ENCODE measurements at regions not wholly inside any gene's neighbourhood (a gene's known extent, or its start where the extent isn't known, plus 50 kb on each side); places are given as distances from the start of the nearest gene placed in this dataset.

DNA sequence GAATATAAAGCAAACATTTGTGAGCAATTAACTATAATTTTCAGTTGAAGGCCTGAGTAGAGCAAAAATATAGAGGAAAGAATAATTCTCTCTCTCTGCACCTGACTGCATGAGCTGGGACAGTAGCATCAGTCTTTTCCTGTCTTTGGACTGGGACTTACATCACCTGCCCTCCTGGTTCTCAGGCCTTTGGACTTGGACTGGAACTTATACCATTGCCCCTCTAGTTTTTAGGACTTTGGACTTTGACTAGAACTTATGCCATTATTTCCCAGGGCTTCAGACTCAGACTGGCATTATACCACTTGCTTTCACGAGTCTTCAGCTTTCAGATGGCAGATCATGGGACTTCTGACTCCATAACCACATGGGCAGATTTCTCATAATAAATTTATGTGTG is 81.0 kb upstream of the SLC25A13 start:
- no peak for DNase-seq

DNA sequence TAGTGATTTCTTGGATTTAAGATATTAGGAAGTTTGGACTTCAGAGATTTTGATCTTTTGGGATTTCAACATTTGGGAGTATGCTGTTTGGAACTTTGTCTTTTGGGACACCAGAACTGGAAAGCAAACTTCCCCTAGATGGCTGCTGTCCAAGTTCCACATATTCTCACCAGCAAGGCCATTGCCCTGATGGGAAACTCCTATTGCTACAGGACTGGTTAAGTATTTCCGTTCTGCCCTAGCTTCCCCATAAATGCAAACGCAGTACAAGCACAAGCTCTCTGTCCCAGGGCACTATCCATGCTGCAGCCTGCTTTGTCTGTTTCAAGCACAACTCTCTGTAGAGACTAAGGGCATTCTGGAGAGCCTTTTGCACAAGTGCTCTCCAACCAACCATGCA is 79.3 kb upstream of the SLC25A13 start:
- DNase-seq: no peak

DNA sequence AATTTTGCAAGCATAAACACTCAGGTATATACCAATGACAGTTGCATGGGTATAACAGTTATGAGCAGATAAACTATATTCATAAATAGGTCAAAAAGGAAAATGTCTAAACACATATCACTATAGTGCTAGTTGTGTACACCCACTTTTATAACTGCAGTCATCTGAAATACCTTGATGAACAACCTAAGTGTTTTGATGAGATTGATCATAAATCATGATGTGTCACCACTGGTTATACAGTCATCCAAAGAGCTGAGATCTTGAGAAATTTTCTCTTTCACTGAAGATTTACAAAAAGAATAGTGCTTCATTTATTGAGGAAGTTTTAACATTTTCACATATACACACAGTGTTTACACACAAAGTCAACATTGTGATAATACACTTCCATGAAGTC is 78.6 kb upstream of the SLC25A13 start:
- no peak for DNase-seq

DNA sequence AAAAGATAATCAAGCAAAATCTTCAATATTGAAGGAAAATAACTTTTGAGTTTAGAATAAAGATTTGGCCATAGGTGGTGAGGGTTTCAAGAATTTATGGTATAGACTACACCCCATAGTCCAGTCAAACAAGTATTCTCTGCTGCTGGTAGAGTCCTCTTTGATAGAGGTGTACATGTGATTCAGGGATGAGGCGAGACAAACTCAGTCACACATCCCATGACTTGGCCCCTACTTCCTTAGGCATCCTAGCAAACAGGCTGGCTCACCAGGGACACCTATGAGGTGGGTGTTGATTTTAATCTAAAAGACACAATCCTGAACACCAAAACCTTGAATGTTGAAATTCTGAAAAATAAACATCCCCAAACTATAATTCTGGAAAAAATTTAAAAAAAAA is 78.1 kb upstream of the SLC25A13 start:
- DNase-seq: no peak

DNA sequence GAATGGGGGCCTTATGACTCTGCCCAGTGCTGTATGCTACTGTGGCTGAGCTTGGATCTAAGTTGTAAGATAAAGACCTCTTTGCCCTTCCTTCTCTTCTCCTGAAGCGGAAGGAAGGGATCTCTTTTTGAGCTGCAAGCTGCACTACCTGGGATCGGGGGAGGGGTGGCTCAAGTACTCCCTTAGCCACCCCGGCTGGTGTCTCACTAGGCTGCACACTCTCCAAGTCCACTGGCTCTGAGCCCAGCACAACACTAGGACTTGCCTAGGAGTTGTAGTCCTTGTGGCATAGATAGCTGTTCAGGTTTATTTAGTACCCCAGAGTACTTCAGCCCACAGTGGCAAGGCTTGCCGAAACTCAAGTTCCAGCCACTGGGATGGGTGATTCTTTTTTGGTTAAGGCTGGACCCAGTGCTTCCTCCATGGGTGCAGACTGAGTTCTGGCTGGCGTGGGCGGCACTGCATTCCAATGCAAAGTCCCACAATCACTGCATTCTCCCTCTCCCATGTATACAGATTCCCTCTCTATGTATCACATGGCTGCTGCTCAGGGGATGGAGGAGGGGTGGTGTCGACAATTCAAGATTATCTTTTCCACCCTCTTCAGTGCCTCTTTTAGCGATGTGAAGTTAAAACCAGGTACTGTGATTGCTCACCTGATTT is 76.2 kb upstream of the SLC25A13 start:
- no peak for DNase-seq

DNA sequence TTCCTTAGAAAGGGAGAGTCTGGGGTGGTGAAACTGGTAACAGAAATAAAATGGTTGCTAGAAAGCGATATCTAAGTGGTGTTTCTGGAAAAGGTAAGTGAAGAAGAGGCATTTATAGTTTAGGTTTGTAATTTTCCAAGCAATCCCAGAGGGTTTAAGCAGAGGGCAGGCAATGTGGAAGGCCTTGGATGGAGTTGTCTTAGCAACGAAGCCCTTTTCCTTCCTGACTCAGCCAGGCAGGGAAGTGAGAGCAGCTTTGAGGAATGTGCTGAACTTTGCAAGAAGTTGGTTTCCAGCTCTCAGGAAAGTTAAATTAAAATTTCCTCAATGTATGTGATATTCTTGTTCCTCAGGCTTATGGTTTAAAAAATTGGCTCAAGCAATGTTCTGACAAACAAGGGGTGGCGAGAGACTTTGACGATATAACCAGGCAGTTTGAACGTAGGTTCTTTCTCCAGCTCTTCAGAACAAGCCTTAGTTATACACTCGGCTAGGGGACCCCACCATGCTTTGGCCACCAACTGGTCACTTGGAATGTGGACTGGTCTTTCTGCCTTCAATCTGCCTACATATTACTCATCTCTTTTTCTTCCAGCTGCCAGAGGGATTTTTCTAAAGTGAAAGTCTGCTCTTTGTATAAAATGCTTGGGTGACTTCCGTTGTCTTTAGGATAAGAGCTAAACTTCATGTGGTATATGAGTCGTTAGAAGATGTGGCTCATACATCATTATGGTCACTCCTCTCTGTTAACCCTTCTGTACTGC is 66.9 kb upstream of the SLC25A13 start:
- DNase-seq: no peak

DNA sequence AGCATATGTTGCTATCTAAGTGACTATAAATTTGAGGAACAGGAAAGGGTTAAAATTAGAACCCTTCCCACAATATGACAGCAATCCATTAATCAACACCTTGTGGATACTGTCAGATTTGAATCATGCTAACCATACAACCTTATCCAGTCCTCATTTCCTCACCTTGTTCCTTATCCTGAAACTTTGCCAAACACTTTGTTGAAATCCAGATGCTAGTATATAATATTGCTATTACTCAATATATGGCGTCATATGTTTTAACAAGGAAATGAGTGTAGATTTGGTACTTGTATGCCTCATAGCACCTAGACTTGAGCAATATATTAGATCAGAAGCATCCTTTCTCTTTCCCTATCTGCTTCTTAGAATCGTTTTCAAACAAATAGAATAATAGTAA is 66.3 kb upstream of the SLC25A13 start:
- no peak for DNase-seq

DNA sequence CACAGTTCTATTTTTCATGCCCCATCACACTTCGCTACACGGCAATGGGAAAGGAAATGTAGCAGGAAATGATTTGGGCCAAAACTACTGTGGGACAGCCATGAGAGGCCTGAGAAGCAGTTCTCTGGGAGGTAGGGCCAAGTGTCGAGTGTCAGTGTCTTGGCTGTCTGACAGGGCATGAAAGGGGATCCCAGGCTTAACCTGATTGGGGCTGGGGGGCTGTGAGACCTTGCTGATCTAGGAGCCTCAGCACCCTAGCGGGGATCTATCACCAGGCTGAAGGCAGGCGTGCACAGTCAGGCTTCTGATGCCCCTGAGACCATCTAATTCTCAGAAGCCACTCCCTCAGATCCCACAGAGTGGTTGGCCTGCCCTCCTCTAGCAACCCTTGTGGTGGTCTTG is 58.2 kb upstream of the SLC25A13 start:
- DNase-seq: no peak

DNA sequence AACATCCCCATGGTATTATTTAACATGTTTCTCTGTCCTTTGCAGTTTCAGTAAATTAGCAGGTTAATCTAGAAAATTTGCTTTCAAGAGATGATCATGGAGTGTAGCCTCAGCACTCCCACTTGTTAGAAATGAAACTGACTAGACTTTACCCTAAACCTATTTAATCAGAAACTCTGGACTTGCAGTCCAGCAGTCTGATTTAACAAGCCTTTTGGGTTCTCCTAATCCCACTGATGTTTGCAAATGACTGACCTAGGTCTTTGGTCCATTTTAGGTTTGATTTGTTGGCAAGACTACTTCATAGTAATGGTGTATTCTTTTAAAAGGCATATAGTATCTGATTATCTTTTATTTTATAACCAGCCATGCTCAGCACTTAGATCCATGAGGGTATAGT is 55.5 kb upstream of the SLC25A13 start:
- DNase-seq: no peak
